SK-N-SH treated with all-trans-retinoic acid at 6 μM for 48 hours (cell line): ENCODE measurements at regions not wholly inside any gene's neighbourhood (a gene's known extent, or its start where the extent isn't known, plus 50 kb on each side); places are given as distances from the start of the nearest gene placed in this dataset.

Source experiments
- ZFP30 ChIP-seq: fragments of 450-650 bp; formaldehyde crosslinking; IDR thresholded peaks from 2 replicates; pipeline ENCODE4 v1.5.0; 2022; ENCODE audit warnings: mild to moderate bottlenecking, moderate library complexity
- TF ChIP-seq, protein P1 (sequence below): fragments of 250-450 bp; sonication (Bioruptor Pico); IDR thresholded peaks from 2 replicates; pipeline ENCODE4 v1.8.0; 2020; ENCODE audit warnings: mild to moderate bottlenecking, moderate library complexity, borderline replicate concordance

- TF ChIP-seq, protein P1, sequence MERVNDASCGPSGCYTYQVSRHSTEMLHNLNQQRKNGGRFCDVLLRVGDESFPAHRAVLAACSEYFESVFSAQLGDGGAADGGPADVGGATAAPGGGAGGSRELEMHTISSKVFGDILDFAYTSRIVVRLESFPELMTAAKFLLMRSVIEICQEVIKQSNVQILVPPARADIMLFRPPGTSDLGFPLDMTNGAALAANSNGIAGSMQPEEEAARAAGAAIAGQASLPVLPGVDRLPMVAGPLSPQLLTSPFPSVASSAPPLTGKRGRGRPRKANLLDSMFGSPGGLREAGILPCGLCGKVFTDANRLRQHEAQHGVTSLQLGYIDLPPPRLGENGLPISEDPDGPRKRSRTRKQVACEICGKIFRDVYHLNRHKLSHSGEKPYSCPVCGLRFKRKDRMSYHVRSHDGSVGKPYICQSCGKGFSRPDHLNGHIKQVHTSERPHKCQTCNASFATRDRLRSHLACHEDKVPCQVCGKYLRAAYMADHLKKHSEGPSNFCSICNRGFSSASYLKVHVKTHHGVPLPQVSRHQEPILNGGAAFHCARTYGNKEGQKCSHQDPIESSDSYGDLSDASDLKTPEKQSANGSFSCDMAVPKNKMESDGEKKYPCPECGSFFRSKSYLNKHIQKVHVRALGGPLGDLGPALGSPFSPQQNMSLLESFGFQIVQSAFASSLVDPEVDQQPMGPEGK = no peak
- no peak for TF ChIP-seq ZFP30 (CRISPR knock-in tag)
Measured at GRCh38 chr18:71362140-71362539, 1073.3 kb downstream of the SOCS6 start.
